ENCODE measurements at regions not wholly inside any gene's neighbourhood (a gene's known extent, or its start where the extent isn't known, plus 50 kb on each side); places are given as distances from the start of the nearest gene placed in this dataset.

DNA sequence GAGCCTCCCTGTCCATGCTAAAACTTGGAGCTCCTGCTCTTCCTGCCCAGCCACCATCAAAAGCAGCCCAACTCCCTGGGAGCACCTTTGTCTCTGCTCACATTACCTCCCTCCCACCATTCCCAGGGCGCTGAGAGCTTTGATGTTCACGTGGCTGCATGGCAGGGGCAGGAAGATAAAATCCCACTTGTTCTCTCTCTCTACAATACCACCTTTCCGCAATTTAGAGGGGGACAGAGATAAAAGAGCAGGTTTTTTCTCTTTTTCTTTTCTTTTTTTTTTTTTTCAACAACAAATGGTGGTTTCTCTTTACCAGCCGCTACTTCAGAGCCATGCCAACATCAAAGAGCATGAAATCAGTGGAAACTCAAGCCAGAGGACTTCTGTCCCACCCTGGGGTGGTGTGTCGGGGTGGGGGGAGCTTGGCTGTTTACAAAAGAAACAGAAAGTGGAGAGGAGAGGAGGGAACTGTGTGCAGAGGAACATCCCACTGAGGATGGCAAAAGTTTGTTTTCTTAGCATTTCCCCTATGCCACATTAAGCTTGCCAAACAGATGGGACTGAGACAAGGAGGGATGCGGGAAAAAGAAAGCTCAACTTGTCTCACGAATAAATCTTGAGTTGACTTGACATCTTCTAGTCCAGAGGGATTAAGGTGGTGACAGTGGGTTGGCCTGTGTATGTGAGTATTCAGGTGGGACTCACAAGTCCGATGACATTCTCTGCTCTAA is 103.7 kb upstream of the NUDT4 start:
- Histone ChIP-seq H3K36me3 (no peaks in the 10 kb centered on the region), H3K27me3 (no peaks in the 10 kb centered on the region), H3K27ac (no peak overlapping the region), H3K4me1 (no peaks in the 10 kb centered on the region), H3K4me3 (no peak overlapping the region), H3K9me3 (peaks cover 0 to 5% of the 10 kb centered on the region in 2 donors)
- DNase-seq (ENCODE audit: low spot score in 2 of 2) = no peak
- intact Hi-C loops (cut with DNase I; ENCODE audit: low total_unique reads) = no loop called here
- TF ChIP-seq POLR2AphosphoS5 (IDR thresholded peaks at IDR 0.05) (no peak), POLR2A (IDR thresholded peaks at IDR 0.05) (no peak)
- TF ChIP-seq, protein P1, sequence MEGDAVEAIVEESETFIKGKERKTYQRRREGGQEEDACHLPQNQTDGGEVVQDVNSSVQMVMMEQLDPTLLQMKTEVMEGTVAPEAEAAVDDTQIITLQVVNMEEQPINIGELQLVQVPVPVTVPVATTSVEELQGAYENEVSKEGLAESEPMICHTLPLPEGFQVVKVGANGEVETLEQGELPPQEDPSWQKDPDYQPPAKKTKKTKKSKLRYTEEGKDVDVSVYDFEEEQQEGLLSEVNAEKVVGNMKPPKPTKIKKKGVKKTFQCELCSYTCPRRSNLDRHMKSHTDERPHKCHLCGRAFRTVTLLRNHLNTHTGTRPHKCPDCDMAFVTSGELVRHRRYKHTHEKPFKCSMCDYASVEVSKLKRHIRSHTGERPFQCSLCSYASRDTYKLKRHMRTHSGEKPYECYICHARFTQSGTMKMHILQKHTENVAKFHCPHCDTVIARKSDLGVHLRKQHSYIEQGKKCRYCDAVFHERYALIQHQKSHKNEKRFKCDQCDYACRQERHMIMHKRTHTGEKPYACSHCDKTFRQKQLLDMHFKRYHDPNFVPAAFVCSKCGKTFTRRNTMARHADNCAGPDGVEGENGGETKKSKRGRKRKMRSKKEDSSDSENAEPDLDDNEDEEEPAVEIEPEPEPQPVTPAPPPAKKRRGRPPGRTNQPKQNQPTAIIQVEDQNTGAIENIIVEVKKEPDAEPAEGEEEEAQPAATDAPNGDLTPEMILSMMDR (IDR thresholded peaks at IDR 0.05) = no peak

DNA sequence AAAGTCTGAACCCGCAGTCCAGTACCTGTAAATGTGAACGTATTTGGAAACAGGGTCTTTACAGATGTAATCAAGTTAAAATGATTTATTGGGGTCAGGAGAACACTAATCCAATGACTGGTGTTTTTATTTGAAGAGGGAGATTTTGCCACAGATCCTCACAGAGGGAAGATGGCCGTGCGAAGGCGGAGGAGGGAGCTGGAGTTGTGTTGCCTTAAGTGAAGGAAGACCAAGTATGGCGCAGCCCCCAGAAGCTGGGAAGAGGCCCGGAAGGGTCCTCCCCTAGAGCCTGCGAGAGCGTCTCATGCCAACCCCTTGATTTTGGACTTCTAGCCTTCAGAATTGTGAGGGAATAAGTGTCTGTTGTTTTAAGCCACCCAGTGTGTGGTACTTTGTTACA is 102.8 kb upstream of the NUDT4 start:
- intact Hi-C loops (cut with DNase I; ENCODE audit: low total_unique reads) = no loop called here

DNA sequence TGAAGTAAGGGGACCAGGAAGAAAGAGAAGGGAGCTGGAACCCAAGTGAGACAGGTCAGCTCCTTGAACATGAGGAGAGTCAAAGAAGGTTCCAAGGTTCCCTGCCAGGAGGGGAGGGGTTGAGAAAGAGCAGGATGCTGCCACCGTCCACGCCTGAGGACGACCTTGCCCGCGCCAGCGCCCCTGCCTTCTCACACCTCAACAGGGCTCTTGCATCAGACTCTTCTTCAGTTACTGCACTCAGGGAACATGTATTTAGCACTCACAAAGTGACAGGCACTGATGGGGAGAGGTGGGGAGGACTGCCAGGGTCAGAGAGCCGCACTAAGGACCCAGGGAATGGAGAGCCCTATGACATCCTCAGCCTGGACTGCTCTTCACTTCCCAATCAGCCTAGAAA is 102.1 kb upstream of the NUDT4 start:
- DNase-seq (ENCODE audit: low spot score in 2 of 2) = no peak
- Histone ChIP-seq H3K4me1 (no peaks in the 10 kb centered on the region), H3K36me3 (no peaks in the 10 kb centered on the region), H3K9me3 (no peaks in the 10 kb centered on the region), H3K27ac (no peak overlapping the region), H3K4me3 (no peak overlapping the region), H3K27me3 (no peaks in the 10 kb centered on the region)
- intact Hi-C loops (cut with DNase I; ENCODE audit: low total_unique reads) = no loop called here
- TF ChIP-seq POLR2AphosphoS5 (IDR thresholded peaks at IDR 0.05) (no peak), POLR2A (IDR thresholded peaks at IDR 0.05) (no peak)
- TF ChIP-seq, protein P1 (IDR thresholded peaks at IDR 0.05) = no peak

More for the DNA sequence above, 102.8 kb upstream of the NUDT4 start:
- H3K36me3 ChIP-seq = no peaks in the 10 kb centered on the region
- DNase-seq (ENCODE audit: low spot score in 2 of 2) = no peak
- no peaks in the 10 kb centered on the region for H3K4me1 ChIP-seq
- no peaks in the 10 kb centered on the region for H3K9me3 ChIP-seq
- no peak overlapping the region for H3K27ac ChIP-seq
- H3K27me3 ChIP-seq = no peaks in the 10 kb centered on the region
- TF ChIP-seq POLR2A (IDR thresholded peaks at IDR 0.05) (no peak), POLR2AphosphoS5 (IDR thresholded peaks at IDR 0.05) (no peak)
- TF ChIP-seq, protein P1 (IDR thresholded peaks at IDR 0.05) = no peak
- H3K4me3 ChIP-seq = no peak overlapping the region

DNA sequence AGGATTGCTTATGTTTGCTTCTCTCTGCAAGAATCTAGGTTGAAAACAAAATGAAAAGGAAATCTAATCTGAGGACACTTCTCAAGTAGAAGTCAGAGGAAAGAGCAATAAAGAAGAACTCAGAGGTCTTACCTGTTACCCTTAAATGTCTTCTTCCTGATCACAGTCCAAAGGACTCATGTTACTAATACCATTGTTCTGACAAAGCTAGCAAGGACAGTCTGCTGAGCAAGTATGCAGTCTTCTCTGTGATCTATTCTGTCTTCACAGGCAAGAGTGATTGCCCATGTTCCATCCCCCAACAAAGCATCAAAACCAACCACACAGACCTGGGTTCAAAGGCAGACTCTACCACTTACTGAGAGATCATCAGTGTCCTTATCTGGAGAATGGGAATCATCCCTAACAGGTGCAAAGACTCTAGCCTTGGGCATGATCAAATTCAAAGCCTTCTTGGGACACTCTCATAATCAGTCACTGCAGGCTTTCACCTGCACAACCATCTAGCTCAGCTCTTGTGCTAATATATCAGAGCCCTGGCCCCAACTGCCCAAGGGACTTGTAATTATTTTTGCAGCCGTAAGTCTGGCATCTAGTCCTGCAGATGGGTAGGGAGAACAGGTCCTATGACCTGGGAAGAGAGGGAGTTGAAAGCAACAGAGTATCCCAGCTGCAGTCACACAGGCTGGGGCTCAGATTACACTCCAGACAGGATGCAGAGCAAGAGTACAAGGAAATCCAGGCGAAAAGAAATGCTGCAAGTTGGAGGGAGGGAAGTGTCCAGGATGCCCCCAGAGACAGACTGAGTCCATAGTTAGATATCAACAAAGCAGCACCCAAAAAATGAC is 97.9 kb upstream of the NUDT4 start:
- no peak for TF ChIP-seq POLR2A (IDR thresholded peaks at IDR 0.05)
- TF ChIP-seq, protein P1 (IDR thresholded peaks at IDR 0.05) = no peak
- no peak for TF ChIP-seq POLR2AphosphoS5 (IDR thresholded peaks at IDR 0.05)
- Histone ChIP-seq H3K9me3 (no peaks in the 10 kb centered on the region), H3K27ac (no peak overlapping the region), H3K27me3 (no peaks in the 10 kb centered on the region), H3K36me3 (no peaks in the 10 kb centered on the region), H3K4me3 (no peak overlapping the region), H3K4me1 (no peaks in the 10 kb centered on the region)
- intact Hi-C loops (cut with DNase I; ENCODE audit: low total_unique reads) = no loop called here
- no peak for DNase-seq (ENCODE audit: low spot score in 2 of 2)

DNA sequence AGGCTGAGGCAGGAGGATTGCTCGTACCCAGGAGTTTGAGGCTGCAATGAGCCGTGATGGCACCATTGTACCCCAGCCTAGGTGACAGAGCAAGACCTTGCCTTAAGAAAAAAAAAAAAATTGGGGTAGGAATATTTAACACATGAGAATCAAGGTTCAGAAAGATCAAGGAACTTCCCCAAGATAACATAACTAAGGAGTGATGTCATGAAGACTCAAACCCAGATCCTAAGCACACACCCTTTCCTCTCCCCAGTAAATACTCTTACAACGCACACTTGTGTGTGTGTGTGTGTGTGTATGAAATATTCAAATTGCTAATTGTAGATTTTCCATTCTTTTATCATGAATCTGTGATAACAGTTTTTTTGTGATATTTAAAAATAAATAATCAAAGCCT is 90.6 kb upstream of the NUDT4 start:
- H3K9me3 ChIP-seq = no peaks in the 10 kb centered on the region
- TF ChIP-seq POLR2A (IDR thresholded peaks at IDR 0.05) = no peak
- TF ChIP-seq POLR2AphosphoS5 (IDR thresholded peaks at IDR 0.05) = no peak
- TF ChIP-seq, protein P1 (IDR thresholded peaks at IDR 0.05) = no peak

More for the DNA sequence above, 90.6 kb upstream of the NUDT4 start:
- DNase-seq (ENCODE audit: low spot score in 2 of 2) = no peak
- Histone ChIP-seq H3K27me3 (no peaks in the 10 kb centered on the region), H3K36me3 (no peaks in the 10 kb centered on the region), H3K4me1 (no peaks in the 10 kb centered on the region), H3K27ac (no peak overlapping the region), H3K4me3 (no peak overlapping the region)
- intact Hi-C loops (cut with DNase I; ENCODE audit: low total_unique reads) = no loop called here

Data from breast epithelium (tissue), 4 donors.